ENCODE measurements at regions not wholly inside any gene's neighbourhood (a gene's known extent, or its start where the extent isn't known, plus 50 kb on each side); places are given as distances from the start of the nearest gene placed in this dataset.
"Not testable (repeated sequence)": the region's sequence is repeated elsewhere in the genome, so short reads cannot be mapped to it uniquely, and the experiment has no call there.

DNA sequence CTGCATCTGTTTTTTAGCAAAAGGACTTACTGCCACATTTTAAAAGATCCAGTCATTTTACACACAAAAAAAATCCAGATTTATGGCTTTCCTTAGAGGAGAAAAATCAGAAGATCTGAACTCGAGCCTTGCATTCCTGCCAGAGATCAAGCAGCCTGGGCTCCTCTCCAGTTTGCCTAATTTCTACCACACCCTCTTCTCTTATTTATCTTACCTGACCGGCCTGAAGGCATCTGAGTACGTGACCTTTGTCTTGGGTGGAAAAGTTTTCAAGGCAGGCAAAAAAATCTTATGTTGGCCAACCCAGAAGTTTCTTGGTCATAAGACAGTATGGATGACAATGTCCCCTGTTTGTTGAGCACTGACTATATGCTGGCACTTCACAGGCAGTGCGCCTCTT, 60.3 kb downstream of the CHRD start:
- Histone ChIP-seq H3K27ac (peak overlapping the region in 3 of 21 experiments; percentile 3 to 50 (median 17)), H3K4me3 (no peak overlapping the region)

DNA sequence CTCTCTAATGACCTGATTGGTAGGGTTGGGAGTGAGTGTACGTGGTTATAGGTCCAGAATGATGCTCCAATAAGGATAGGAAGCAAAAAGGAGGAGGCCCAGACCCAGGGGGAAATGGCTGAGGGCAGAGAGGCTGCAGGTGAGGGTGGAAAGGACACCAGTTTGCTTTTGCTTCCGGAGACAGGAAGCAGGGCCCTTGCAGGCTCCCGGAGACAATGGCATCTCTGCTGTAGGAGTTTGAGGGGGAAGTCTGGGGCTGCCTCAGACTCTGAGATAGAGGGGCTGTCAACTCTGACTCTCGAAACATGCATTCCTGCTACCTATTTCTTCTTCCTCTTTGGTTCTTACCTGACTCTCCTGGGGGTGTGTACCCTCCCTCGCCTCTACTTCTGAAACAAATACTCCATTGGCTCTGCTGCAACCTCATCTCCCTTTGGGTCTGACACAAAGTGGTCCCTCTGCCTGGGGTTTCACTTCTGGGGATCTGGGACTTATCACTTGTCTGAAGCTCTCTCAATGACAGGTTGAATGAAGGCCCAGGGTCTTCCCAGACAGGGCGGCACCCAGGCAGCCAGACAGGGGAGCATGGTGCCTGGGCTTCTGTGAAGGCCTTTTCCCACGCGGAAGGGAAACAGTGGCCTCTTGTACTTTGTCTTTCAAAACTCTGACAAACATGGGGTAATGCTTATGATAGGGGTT, 61.5 kb downstream of the CHRD start:
- Histone ChIP-seq H3K4me3 (no peak overlapping the region), H3K27ac (no peak overlapping the region)

DNA sequence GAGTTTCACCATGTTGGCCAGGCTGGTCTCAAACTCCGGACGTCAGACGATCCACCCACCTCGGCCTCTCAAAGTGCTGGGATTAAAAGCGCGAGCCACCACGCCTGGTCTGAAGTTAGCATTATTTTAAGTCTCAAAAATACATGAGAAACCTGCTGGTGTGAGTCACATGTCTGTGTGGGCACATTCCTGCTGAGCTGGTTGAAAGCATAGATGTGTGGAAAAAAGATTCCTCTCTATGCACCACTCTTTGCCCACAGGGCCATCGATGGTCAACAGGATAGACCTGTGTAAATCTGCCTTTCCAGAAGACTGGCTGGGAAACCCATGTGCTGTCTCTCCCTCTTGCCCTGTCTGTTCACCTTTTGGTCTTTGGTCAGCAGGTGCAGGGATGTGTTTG, 63.5 kb downstream of the CHRD start:
- H3K27ac ChIP-seq: peak overlapping the region in 10 of 21 experiments; percentile 9 to 76 (median 54)
- H3K4me3 ChIP-seq: no peak overlapping the region

DNA sequence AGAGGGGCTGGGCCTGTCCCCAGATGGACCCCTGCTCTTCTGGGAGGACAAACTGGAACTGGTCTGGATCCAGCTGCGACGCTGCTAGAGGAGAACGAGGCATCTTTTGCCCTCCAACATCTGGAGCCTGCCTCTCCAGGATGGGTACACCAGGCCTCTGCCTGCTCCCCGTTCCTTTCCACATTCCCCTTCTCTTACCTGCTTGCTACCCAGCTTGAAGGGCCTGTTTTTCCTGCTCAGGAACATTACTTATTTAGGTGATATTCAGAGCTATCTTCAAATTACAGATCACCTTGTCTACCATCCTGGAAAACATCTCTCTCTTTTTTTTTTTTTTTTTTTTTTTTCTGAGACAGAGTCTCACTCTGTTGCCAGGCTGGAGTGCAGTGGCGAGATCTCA, 64.0 kb downstream of the CHRD start:
- H3K27ac ChIP-seq: peak overlapping the region in 10 of 21 experiments; percentile 9 to 76 (median 54)
- no peak overlapping the region for H3K4me3 ChIP-seq

DNA sequence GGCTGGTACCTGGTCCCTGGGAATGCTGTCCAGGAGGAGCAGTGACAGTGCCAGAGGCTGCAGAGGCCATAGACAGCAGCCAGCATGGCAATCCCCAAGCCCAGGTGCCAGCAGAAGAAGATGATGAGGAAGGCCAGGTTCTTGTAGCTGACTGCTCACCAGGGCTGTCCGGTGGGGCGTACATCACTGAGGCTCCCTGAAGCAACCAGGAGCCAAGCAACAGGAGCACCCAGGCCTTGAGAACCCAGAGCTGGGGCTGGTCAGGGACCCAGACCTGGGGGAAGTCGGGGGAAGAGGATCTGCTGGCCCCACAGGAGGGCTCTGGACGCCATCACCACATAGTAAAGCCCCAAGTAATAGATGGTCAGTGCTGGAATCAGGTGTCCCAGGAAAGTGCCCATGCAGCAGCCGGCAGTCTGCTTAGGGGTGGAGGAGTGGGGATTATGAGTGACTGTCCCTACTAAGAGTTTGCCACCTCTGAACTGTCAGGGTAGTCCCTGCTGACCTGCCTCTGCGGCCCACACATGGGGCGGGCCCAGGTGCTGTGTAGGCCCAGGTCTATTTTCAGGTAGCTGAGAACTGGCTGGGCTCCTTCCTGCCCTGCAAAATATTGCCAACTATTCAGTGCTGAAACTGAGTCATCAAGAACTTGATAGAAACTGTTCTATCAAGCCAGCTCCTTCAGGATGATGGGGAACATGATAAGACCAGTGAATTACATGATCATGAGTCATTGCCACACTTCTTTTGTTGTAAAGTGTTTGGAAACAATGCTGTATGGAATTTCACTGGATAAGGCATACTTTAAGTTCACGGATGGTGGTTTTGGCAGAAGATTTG, 68.7 kb downstream of the CHRD start:
- H3K4me3 ChIP-seq: no peak overlapping the region
- peak overlapping the region in 11 of 21 experiments; percentile 1 to 80 (median 63) for H3K27ac ChIP-seq

DNA sequence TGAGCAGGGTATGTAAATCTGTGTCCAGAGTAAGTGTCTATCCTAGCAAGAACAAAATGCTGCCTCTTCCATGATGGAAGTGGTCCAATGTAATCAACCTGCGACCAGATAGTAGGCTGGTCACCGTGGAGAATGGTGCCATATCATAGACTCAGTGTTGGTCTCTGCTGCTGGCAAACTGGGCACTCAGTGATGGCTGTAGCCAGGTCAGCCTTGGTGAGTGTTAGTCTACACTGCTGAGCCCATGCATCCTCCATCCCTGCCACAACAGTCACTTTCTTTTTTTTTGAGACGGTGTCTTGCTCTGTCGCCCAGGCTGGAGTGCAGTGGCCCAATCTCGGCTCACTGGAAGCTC, 69.3 kb downstream of the CHRD start:
- H3K27ac ChIP-seq: peak overlapping the region in 7 of 21 experiments; percentile 2 to 79 (median 57)
- H3K4me3 ChIP-seq: no peak overlapping the region

DNA sequence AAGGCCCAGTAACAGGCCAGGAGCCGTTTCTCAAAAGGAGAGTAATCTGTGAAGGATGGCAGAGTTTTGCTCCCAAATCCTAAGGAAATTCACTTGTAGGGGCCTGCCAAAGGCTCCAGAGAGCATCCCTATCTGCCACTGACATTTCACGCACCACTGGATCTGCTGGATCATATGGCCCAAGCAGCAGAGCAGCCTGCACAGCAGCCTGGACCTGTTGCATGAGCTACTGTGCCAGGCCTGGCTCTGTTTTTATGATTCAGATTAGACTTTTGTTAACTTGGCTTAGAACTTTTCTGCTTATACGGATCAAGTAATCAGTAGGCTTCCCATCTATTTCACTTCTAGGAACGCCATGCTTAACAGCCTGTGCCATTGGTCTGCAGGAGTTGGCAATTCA, 70.7 kb downstream of the CHRD start:
- Histone ChIP-seq H3K27ac (peak overlapping the region in 1 of 21 experiments; percentile 34), H3K4me3 (no peak overlapping the region)

DNA sequence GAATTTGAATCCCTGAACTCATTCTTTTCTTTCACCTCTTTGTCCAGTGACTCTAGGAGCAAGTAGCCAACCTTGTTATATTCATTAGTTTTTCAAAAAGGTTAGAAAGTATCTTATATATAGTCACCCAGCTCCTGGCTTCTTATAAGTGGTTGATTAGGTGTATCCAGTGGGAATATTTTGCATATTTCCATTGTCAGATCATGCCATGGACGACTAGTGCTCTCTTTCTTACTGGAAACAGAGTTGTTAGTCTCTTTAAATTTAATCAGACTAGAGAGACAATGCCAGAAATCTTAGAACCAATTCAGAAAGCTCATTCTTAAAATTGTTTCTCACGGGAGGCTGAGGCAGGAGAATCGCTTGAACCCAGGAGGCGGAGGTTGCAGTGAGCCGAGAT, 73.4 kb downstream of the CHRD start:
- Histone ChIP-seq H3K4me3 (no peak overlapping the region), H3K27ac (no peak overlapping the region)

DNA sequence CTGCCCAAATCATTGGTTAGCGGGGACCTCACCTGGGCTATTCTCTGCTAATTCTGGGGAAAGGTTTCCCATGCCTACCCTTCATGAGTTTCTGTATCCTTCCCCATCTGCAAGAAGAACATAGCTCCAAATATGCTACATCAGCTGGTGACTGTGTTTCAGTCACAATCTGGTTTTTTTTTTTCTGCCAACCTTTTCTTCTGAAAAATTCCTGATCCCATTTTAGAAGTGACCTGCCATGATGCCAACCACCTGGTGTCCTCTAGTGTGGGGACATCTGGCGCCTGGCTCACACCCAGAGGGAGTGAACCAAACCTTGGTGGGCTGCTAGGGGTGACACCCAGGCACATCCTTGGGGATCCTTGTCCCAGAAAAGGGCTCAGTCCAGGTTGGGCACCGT, 76.1 kb downstream of the CHRD start:
- H3K4me3 ChIP-seq: no peak overlapping the region
- H3K27ac ChIP-seq: no peak overlapping the region

DNA sequence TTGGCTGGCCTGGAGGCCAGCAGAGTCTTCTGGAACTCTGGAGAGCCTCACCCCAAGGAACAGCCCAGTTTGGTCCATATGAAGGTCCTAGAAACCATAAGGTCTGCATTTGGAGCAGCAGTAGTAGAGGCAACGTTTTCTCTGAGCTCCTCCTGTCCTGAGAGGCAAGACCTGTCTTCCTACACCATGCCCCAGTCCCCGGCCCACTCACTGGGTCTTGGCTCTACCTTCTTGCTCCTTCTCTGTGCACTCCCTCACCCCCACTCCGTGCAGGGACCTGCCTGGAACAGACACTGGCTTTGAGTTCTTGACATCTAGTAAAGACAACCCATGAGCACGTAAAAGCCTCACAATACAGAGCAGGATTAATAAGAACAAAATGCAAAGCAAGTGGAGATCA, 76.6 kb downstream of the CHRD start:
- Histone ChIP-seq H3K27ac (no peak overlapping the region), H3K4me3 (no peak overlapping the region)

DNA sequence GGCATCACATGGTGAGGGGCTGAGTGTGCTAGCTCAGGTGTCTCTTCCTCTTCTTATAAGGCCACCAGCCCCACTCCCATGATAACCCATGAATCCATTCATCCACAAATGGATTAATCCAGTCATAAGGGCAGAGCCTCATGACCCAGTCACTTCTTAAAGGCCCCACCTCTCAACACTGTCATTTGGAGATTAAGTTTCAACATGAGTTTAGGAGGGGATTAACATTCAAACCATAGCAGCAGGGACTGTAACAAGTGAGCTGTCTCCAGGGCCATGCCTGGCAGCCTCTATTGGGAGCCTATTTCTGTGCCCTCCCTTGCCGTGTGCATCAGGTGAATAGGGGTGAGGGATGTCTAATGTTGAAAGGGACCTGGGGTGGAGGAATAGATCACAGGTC, 77.5 kb downstream of the CHRD start:
- H3K4me3 ChIP-seq: no peak overlapping the region
- no peak overlapping the region for H3K27ac ChIP-seq

DNA sequence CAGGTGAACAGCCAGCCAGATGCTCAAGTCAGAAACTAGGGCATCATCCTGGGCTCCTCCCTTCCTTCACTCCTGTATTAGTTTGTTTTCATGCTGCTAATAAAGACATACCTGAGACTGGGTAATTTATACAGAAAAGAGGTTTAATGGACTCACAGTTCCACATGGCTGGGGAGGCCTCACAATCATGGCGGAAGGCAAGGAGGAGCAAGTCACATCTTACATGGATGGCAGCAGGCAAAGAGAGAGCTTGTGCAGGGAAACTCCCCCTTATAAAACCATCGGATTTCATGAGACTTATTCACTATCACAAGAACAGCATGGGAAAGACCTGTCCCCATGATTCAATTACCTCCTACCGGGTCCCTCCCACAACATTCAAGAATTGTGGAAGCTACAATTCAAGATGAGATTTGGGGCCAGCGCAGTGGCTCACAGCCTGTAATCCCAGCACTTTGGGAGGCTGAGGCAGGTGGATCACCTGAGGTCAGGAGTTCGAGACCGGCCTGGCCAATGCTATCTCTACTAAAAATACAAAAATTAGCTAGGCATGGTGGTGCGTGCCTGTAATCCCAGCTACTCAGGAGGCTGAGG, 78.0 kb downstream of the CHRD start:
- H3K27ac ChIP-seq: not testable (repeated sequence)

DNA sequence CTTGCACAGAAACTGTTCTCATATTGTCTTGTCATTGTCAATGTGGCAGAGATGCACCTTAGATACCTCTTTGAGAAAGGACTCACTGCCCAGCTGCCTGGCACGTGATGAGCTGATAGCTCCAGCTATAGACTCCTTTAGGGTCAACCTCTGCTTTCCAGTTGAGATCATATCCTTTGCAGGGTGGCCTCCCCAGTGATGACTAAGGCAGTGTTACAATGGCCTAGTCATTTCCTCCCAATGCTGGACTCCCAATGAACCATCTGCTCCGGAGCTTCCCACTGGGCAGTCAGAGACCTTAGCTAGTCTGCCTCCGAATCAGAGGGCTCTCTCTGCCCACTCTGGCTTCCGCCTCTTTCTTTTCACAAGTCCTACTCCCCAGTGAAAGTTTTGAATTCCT, 79.5 kb downstream of the CHRD start:
- no peak overlapping the region for H3K4me3 ChIP-seq

More for the DNA sequence above, 78.0 kb downstream of the CHRD start:
- H3K4me3 ChIP-seq: not testable (repeated sequence)

DNA sequence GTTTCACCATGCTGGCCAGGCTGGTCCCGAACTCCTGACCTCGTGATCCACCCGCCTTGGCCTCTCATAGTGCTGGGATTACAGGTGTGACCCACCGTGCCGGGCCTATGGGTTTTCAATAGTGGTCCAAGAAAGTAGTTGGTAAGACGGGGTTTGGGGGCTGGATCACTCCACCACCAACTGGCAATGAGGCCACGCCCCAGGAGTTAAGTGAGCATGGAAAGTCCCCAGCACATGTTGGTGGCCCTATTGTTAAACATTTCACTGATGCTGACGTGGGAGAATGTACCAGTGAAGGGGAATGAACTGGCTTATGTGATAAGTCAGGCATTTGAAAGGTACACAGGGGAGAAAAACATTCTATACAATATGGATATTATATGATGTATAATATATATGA, 80.4 kb downstream of the CHRD start:
- Histone ChIP-seq H3K27ac (no peak overlapping the region), H3K4me3 (no peak overlapping the region)

More for the DNA sequence above, 79.5 kb downstream of the CHRD start:
- no peak overlapping the region for H3K27ac ChIP-seq

DNA sequence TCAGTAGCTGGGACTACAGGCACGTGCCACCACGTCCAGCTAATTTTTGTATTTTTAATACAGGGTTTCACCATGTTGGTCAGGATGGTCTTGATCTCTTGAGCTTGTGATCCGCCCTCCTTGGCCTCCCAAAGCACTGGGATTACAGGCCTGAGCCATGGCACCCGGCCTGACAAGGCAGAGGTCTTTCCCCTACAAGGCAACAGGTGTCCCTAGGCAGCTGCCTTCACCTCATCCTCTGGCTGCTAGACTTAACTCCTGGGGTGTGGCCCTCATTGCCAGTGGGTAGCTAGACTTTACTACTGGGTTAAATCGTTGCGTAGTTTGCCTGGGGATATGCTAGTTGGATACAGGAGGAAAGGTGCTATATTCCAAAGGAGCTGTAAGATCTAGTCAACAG, 81.4 kb downstream of the CHRD start:
- no peak overlapping the region for H3K27ac ChIP-seq
- no peak overlapping the region for H3K4me3 ChIP-seq

DNA sequence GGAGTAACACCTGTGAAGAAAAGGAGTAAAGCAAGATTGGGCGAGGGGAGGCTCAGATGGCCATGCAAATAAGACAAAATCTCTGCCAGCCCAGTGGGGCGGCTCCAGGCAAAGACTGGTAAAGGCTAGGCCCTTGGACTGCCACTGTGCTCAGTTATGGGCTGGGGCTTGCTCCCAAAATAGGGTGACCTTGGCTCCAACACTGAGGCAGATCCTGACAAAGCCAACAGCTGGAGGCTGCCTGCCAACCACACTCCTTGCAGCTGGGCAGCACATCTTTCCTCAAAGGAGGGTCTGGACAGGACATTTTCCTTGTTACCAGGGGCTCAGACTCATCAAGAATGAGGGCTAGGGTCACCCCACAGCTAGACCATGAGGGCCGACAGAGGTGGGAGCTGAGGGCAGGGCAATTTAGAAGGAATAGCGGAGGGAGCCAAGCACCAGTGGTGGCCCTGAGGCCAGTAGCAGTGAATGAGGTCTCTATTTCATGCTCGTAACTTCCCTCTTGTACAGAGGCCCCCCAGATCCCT, 86.1 kb downstream of the CHRD start:
- H3K4me3 ChIP-seq: no peak overlapping the region
- H3K27ac ChIP-seq: peak overlapping the region in 10 of 21 experiments; percentile 9 to 77 (median 40)

DNA sequence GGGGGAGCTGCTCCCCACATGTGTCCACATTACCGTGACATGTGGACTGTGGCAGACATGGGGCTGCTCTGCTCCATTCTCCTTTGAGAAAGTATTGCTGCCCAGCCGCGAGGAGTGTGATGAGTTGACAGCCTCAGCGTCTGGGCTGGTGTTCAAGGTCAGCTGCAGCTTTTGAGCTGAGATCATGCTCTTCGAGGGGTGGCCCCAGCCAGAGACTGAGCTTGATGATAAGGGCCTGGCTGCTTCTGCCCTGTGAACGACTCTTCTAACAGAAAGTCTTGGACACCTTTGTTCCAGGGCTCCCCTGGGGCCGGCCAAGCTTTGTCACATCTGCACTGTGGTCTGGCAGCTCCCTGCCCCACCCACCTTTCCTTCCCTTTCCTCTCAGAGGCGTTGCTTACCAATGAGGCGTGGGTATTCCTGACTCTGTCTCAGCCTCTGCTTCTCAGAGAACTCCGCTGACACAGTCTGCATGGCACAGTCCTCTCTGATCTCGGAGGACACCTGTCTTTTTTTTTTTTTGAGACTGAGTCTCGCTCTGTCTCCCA, 86.6 kb downstream of the CHRD start:
- peak overlapping the region in 8 of 21 experiments; percentile 9 to 54 (median 38) for H3K27ac ChIP-seq
- no peak overlapping the region for H3K4me3 ChIP-seq

DNA sequence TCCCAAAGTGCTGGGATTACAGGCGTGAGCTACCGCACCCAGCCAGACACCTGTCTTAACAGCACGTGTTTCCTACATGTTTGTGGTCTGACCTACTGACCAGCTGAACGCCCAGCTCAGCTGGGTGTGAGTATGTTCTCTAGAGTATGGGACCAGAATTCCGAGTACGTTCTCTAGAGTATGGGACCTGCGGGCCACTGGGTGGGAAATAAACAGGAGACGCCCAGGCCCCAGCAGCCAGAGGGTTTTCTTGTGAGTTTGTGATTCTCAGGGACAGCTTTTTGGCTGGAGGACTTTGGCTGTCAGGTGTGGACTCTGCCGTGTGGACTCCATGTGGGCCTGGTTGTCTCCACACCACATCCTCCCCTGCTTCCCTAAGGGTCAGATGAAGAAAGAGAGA, 87.3 kb downstream of the CHRD start:
- H3K27ac ChIP-seq: peak overlapping the region in 1 of 21 experiments; percentile 29

DNA sequence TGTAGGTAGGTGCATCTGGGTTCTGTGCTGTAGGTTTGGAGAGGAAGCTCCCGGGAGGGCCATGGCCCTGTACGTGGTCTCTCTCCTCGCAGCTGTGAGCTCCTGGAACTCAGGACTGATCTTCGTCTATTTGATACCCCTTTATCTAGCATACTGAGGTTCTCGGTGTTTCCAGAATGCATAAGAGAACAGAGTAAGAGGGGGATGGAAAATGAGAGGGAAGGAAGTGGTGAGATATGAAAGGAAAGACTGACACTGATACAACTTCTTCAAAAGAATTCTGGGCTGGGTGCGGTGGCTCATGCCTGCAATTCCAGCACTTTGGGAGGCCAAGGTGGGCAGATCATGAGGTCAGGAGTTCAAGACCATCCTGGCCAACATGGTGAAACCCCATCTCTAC, 90.7 kb downstream of the CHRD start:
- H3K4me3 ChIP-seq: no peak overlapping the region
- H3K27ac ChIP-seq: no peak overlapping the region

More for the DNA sequence above, 87.3 kb downstream of the CHRD start:
- H3K4me3 ChIP-seq: no peak overlapping the region

DNA sequence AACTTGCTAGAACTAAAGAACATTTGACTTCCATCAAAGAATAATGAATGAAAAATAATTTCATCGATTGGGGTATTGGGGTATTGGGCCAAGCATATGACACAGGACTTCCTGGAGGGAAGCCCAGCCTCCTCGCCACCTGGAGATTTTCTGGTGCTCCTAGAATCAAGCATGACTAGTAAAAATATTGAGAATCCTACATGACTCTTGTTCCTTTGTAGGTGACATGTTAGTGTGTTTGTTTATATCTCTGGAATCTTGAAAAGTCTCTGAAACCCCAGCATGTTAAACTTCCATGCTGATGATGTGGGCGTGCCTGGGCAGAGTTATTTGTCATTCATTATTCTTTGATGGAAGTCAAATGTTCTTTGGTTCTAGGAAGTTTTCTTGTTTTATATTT, 90.1 kb upstream of the EPHB3 start:
- no peak overlapping the region for H3K27ac ChIP-seq
- H3K4me3 ChIP-seq: no peak overlapping the region

Data from skin epidermis (tissue), 12 donors.